ENCODE measurements at regions not wholly inside any gene's neighbourhood (a gene's known extent, or its start where the extent isn't known, plus 50 kb on each side); places are given as distances from the start of the nearest gene placed in this dataset.

- TF ChIP-seq EZH2 (IDR thresholded peaks at IDR 0.05; ENCODE audit: insufficient read depth, poor library complexity, severe bottlenecking) (no peak), EZH2phosphoT487 (IDR thresholded peaks at IDR 0.05; ENCODE audit: insufficient read depth, low read depth) (no peak)
These were observed 1542.1 kb downstream of the STIM2 start for GRCh38 chr4:28402751-28403150.
